NCI-H2029 (cell line): ENCODE measurements at regions not wholly inside any gene's neighbourhood (a gene's known extent, or its start where the extent isn't known, plus 50 kb on each side); places are given as distances from the start of the nearest gene placed in this dataset.

ENCODE experiments used
- DNase-seq: peaks from one replicate; lab custom pipeline; 2025; lab: John Stamatoyannopoulos, UW

DNA sequence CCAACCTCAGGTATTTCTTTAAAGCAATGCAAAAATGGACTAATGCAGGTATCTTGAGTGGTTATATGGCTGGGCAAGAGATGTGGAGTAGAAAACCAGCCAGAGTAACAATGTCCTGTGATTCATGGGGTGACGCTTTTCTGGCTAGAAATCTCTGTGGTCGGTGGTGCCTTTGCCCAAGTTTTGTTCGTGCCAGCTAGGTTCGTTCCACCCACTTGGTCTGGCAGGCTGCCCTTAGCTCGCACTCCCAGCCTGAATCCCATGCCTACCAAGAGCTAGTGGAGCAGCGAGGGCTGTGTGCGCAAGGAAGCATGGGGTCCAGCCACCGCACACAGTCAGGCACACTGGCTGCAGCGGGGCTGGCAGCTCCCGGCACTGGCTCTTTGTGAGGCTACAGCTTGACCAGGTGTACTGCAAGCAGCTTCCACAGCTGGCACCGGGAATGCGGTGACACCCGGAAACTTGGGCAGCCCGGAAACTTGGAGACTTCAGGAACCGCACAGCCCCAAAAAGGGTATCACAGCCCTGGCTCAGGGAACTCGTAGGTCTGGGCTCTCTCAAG lies 349.6 kb upstream of the PCDH20 start:
- DNase-seq, result no peak

DNA sequence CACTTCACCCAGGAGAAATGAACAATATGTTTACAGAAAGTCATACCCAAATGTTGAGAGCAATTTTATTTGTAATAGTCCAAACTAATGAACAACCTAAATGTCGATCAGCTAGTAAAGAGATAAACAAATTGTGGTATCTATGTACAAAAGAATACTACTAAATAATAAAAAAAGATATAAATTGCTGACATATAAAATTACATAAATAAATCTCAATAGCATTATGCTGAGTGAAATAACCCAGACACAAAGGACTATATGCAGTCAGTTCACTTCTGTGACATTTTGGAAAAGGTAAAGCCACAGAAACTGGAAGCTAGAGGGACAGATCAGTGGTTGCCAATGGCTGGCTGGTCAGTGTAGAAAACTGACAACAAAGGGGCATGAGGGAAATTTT lies 346.0 kb upstream of the PCDH20 start:
- DNase-seq, result no peak

DNA sequence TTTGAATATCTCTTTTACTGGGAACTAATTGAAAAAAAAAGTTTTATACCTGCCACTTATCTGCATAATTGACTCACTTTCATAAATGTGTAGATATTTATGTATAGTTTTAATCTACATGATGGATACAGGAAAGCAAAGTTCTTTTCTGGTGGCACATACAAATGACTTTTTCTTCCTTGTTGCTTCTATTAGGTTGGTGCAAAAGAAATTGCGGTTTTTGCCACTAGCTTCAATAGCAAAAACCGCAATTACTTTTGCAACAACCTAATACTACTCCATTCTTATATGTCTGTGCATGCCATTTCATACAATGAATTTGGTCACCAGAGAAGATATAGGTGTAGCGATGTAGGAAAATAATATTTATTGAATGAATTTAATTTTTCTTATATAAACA lies 344.5 kb upstream of the PCDH20 start:
- no peak for DNase-seq

DNA sequence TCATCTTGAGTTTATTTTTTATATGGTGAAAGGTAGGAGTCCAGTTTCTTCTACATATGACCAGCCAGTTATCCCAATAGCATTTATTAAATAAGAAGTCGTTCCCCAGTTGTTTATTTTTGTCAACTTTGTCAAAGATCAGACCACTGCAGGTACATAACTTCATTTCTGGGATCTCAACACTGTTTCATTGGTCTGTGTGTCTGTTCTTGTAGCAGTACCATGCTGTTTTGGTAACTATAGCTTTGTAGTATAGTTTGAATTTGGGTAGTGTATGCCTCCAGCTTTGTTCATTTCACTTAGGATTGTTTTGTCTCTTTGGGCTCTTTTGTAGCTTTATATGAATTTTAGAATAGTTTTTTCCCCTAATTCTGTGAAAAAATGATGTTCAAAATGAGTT lies 340.4 kb upstream of the PCDH20 start:
- DNase-seq, result no peak

DNA sequence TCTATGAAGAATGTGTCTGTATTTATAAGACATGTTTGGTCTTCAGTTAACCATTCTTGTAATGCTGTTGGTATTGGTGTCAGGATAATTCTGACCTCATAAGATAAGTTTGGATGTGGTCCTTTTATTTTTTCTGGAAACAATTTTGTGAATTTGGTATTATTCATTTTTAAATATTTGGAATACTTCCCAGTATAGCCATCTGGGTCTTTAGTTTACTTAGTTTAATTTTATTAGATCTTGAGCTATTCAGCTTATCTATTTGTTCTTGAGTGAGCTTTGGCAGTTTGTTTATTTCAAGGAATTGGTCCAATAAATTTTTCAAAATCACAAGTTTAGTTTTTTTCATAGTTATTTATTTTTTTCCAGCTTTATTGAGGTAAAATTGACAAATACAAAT lies 335.4 kb upstream of the PCDH20 start:
- DNase-seq, result no peak

DNA sequence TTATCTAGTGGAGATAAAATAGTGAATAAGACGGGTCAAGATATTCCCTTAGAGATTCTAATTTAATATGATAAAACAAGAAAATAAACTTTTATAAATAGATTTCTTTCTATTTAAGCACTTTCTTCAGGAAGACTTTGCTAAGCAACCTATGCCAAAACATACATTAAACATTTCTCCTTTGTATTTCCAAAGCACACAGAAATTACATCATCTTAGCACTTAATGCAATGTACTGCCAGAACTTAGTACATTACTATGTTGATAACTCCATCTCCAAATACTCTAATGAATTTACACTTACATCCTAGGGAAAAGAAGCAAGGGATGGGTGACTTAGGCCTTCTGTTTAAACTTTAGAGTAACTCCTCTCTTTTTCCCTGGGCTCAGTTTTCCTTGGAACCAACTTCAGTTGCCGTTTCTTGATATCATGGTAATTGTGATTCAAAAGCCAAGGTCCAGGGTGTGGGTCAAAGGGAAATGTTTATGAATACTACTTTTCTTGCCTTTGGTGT lies 322.6 kb upstream of the PCDH20 start:
- no peak for DNase-seq

DNA sequence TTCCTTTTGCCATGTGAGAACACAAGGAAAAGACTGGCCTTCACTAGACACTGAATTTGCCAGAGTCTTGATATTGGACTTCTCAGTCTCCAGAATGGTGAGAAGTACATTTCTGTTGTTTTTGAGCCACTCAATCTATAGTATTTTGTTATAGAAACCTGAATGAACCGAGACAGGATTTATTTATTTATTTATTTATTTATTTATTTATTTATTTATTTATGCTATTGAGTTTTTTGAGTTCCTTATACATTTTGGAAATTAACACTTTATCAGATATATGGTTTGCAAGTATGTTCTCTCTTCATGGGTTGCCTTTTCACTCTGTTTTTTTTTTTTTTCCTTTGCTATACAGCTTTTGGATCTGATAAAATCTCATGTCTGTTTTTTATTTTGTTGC lies 319.0 kb upstream of the PCDH20 start:
- DNase-seq, result no peak

DNA sequence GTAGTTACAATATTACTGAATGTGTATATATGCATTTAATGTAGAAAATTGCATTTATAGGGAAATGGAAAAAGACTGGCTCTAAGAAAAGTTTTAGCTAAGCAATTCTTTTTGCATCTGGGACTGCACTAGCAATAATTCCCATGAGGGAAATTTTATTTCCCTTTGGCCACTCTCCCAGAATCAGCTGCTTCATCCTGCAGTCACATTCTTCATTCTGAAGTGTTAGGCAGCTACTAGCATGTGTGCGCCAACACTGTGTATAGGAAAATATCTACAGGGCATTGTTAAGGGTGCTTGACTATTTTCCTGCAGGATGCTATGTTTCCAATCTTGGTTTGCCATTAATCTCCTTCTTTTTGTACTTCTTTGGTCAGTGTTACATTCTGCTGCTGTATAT lies 312.8 kb upstream of the PCDH20 start:
- no peak for DNase-seq

DNA sequence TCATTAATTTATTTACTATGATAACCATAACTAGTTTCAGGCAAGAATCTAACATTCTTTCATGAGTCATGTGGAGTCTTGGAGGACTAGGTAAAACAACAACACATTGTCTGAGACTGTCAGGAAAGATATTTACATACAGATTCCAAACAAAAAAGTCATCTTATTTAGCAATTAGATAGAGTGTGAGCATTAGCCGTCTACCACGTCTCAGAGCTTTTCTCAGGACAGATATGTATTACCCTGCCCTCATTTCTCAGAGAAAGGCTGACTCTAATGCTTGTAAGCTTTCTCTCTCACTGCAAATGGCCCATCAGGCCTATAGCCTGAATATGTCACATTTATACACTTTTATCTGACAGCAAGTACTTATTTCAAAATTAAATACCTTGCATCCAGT lies 312.1 kb upstream of the PCDH20 start:
- DNase-seq, result no peak

DNA sequence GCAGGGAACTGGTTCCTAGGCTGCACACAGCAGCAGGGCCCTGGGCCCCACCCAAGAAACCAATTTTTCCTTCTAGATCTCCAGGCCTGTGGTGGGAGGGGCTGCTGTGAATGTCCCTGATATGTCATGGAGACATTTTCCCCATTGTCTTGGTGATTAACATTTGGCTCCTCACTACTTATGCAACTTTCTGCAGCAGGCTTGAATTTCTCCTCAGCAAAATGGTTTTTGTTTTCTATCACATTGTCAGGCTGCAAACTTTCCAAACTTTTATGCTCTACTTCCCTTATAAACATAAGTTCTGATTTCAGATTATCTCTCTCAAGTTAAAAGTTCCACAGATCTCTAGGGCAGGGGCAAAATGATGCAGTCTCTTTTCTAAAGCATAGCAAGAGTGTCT lies 310.2 kb upstream of the PCDH20 start:
- no peak for DNase-seq

DNA sequence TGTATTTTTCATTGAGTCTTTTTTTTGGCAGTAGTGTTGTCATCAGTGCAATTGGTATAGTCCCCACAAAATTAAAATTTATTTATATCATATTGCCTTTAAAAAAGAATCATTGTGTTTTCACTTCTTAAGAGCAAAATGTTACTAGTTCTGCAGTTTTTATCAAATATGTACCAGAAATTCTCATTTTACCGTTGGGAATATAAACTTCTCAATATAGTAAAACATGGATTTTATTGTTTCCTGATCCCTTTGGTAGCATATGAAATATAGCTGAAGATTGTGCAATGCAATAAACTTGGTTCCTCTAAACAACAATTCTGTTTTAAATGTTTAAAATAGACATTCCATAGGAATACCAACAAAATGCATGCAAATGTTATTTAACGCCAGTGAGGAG lies 306.5 kb upstream of the PCDH20 start:
- DNase-seq, result no peak

DNA sequence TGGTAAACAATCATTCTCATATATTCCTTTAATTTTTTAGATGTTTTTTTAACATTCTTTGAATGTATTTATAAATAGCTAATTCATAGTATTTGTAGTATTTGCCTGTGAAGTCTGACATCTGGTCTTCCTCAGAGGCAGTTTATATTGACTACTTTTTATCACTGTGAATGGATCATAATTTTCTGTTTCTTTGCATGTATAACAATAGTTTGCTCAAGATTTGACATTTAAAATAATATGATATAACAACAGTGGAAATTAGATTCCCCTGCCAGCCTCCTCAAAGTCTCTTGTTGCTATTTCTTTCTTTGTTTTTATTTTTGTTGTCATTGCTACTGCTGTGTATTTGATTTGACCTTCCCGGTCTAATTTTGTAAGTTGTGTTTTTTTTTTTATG lies 297.0 kb upstream of the PCDH20 start:
- DNase-seq, result no peak

DNA sequence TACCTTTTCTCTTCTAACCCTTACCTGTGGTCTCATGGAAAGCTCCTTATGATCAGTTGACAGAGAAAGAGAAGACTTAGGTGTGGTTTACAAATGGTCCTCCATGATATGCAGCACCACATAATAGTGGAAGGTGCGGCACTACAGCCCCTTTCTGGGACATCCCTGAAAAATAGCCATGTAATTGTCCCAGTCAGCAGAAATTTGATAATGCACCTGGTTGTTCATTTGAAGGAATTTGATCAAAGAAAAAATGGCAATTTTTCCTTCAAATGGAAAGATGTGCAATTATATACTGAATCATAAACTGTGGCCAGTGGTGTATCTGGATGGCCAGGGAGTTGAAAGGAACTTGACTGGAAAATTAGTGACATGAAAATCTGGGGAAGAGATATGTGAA lies 293.6 kb upstream of the PCDH20 start:
- DNase-seq, result no peak

DNA sequence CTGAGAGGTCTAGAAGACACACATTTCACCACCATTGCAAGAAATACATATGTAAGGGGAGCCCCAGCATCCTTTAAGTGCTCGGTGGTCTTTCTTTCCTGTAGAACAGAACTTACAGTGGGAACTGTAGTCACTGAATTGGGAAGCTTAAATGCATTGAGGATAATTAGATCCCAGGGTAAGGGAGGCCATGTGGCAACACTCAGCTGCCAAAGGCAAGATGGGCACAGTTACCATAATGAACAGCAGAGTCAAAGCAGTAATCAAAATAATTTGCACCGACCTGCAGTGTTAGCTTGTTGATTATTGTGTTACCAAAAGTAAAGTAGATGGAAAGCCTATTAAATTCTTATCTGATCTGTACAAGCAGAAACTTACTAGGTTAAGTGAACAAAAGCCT lies 291.2 kb upstream of the PCDH20 start:
- DNase-seq, result no peak

DNA sequence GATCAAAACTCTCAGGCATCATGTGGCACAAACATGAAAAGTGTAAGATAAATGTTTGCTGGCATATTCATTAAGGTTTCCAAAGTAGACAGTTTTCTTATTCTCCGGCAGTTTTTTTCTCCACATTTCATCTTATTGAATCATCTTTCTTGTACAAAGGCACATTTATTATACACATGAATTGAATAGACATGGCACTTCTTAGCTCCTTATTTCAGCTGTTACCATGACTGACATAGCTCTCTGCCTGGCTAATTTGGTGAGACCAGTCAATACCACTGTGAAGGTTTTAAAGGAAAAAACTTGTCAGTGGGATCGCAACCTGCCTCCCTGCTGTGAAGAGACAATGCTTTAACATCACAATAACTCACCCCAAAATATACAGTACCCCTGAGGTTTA lies 285.0 kb upstream of the PCDH20 start:
- DNase-seq, result no peak

DNA sequence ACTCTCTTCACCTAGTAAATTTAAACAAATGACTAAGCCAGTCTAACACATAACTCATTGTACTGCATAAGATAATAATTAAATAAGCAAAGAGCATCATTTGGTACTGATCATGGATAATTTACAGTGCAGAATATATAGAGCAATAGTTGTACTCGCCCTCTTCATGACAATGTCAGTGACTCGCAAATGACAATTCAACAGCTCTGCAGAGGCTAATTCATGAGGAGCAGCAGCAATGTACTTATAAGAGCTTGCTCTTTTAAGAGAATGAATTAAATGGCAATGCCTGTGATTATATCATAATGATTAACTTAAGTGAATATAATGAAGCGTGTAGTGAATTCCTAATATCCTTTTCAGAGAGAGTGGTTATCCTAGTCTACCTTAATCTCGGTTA lies 284.5 kb upstream of the PCDH20 start:
- DNase-seq, result no peak

DNA sequence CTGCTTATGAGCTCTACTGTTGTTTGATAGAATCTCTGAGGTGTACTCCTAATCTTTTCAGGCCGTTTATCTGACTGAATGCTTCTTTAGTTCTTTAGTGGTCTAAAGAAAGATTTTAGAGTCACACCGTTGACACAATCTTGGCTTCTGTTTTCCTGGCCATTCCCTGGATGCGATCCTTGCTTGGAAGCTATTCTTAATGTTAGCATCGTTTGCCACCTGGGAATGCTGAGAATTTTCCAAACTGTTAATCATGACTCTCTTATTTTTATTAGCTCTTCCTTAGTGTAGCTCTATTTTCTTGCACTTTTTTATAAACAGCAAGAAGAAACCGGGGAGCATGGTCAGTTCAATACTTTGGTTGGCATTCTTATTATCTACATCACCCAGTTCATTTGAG lies 281.0 kb upstream of the PCDH20 start:
- no peak for DNase-seq

DNA sequence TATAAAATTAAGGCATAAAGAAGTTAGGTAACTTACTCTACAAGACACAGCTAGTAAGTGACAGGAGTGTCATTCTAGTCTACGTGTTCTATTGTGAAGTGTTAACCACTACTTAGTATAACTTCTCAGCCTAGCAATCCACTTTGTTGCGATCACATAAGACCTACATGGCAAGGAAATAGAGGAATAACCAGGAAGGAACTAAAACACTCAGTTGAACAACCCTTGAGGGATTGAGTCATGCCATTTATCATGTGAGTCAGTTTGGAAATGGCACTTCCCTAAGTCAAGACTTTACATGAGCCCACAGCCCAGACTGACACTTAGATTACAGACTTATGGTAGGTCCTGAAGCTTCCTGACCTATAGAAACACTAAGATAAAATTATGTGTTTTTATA lies 279.5 kb upstream of the PCDH20 start:
- DNase-seq, result no peak

DNA sequence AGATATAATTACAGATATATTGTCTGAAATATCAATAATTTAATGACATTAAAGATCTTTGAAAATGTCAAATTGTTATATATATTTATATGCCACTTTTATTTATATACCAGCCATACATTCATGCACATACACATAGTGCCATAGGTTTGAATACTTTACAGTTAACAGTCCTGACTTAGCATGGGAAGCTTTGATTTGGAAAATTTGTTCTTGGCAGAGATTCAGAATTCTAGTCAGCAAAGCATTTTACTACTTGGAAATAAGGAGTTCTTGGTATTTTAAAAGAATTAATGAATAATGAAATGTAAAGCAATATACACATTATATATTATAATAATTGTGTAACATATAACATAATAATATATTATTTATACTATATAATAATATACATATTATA lies 277.0 kb upstream of the PCDH20 start:
- DNase-seq, result no peak

DNA sequence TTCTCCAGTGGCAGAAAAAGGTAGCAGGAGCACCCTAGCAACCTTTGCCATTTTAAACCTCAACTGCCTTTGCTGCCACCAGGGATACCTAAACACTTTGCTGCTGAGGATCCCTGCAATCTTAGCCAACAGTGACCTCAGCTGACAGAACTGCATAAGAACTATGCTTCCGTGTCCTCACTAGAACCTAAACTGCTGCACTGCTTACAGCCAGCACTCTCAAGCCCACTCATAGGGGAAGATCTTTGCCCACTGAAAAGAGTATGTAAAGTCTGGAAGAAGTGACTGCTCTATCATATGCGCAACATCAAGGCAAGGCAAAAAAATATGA lies 270.0 kb upstream of the PCDH20 start:
- DNase-seq, result no peak

DNA sequence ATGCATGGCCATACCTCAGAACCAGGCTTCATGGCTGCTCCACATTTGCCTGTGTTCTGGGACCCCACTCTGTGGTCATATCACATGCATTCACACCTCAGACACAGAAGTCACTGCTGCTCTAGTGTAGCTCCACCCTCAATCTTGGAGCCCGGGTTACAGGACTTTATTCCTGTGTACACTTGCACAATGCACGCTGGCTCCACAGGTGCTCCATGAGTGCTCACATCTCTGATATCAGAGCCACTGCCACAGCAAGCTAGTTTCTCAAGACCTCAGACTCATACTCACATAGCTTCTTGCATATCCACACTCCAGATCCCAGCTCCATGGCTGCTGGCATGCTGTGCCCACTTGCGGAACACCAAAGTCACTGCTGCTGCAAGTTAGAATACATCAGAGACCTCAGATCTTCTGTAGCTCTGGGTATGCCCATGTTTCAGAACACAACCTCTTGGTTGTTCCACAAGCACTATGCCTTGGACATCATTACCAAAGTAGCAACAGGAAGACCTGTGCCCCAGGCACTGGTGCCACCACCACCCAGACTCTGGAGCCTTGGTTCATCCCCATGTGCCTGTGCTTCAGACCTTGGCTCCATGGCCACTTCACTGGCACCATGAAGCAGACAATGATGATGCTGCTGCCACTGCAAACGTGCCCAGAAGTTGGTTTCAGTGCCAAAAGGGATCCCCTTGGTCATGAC lies 269.5 kb upstream of the PCDH20 start:
- no peak for DNase-seq

DNA sequence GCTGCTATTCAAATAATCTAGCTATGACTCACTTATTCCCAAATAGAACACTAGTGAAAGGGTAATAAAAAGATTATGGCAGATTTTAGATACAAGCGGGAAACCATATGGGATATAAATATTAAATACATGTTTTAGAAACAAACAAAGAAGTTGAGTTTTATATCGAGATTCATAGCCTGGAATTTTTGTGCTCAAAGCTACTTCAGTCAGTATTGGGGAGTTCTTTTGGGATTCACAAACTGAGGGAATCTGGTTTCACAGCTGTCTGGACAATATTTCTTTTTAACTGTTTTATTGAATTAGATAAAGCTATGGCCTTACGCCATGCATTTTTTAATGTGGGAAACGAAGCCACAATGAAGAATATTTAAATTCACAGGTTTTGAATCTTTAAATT lies 257.1 kb upstream of the PCDH20 start:
- no peak for DNase-seq

DNA sequence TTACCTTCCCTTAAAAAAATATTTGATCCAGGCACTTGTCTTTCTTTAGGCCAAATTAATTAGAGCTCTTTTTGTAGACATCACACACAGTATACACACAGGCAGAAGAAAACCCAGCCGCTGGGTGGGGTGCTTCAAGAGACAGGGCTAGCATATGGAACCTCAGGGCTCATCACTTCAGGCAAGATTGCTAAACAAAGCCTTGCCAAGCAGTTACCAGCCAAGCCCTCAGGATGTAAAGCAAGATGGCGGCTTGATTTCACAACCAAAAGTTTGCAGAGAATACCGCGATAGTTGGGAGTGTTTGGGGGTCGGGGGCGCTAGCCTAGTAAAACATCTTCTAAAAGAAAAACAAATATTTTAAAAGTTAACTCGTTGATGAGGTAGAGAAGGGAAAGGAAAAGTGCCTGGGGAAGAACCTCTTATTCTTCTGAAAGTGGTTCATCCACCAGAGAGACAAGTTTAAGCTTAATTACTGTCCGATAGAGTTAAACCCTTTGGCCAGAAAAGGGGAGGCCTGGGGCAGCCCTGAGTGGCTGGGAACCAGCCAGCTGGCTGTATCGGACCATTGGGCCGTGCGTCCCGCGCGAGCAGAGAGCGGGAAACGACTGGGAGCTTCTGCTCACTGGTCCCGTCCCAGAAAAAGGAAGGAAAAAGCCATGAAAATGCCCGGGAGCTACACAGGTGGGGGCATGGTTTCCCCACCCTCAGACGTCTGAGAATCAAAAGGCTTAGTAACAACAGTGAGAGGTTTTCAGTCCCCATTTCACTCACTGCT lies 254.9 kb upstream of the PCDH20 start:
- DNase-seq, result no peak
